Endothelial cell of umbilical vein (primary cell): ENCODE measurements at regions not wholly inside any gene's neighbourhood (a gene's known extent, or its start where the extent isn't known, plus 50 kb on each side); places are given as distances from the start of the nearest gene placed in this dataset.

Experiments
- BruUV-seq: library from RNA; stranded (reverse); fragments of 400-500 nt; replicated peaks from 2 replicates; lab custom pipeline; 2021; lab: Mats Ljungman, UMichigan
- CTCF ChIA-PET: fragments of 300-600, 350-600 bp; sonication (Branson Sonifier 250); formaldehyde crosslinking; loops from one replicate; lab custom pipeline; 2021; ENCODE audit warnings: antibody characterized with exemption, inconsistent platforms; lab: Charles Lee
- POLR2A ChIA-PET: fragments of 300-600, 350-600 bp; sonication (Branson Sonifier 250); formaldehyde crosslinking; loops from one replicate; lab custom pipeline; 2021; ENCODE audit warnings: antibody characterized with exemption, inconsistent platforms; lab: Charles Lee
- DNase-seq: peaks from one replicate; pipeline ENCODE4 v3.0.0-alpha.2; 2011; ENCODE audit warnings: low read depth, low spot score
- FAIRE-seq: peaks from 2 replicates; lab custom pipeline; 2011; peaks lifted over from hg19 to GRCh38; lab: Jason Lieb, UNC
- H2AFZ ChIP-seq: 2 replicates; pipeline ENCODE4 v1.6.0; 2012; ENCODE audit warnings: low read depth, low read length, control low read depth, inconsistent platforms
- H3K27ac ChIP-seq: 2 replicates; pipeline ENCODE4 v1.5.1; 2011; ENCODE audit warnings: low read depth, mild to moderate bottlenecking, control low read depth, low read length, moderate library complexity; ENCODE audit not compliant: insufficient read depth
- H3K27me3 ChIP-seq, 2 experiments: 2 replicates each; pipeline versions ENCODE4 v1.6.0 to v1.6.1; 2011; ENCODE audit warnings: low read length in 2 of 2, mixed read lengths in 1 of 2; ENCODE audit not compliant: control insufficient read depth in 2 of 2, insufficient read depth in 2 of 2
- H3K36me3 ChIP-seq, 2 experiments: 2 replicates in 1 of 2; 3 replicates in 1 of 2; pipeline ENCODE4 v1.5.1; 2011; ENCODE audit warnings: low read length in 2 of 2, mild to moderate bottlenecking in 1 of 2, moderate library complexity in 1 of 2; ENCODE audit not compliant: control insufficient read depth in 2 of 2, insufficient read depth in 2 of 2; ENCODE audit errors: extremely low read depth in 1 of 2
- H3K4me1 ChIP-seq: 3 replicates; pipeline ENCODE4 v1.5.1; 2011; ENCODE audit warnings: mild to moderate bottlenecking, low read length; ENCODE audit not compliant: control insufficient read depth, insufficient read depth; ENCODE audit errors: extremely low read depth
- H3K4me2 ChIP-seq: 2 replicates; pipeline ENCODE4 v1.6.1; 2011; ENCODE audit warnings: low read length, control low read depth, mixed read lengths; ENCODE audit not compliant: insufficient read depth
- H3K4me3 ChIP-seq, 3 experiments: fragments of 200-600 bp in 1 of 3; sonication (generic), shearing (Covaris generic) in 1 of 3; replicated peaks in 1 of 3; 2 replicates each; pipeline ENCODE4 v1.5.1; 2011 to 2016; ENCODE audit warnings: control low read depth in 3 of 3, low read length in 3 of 3, mild to moderate bottlenecking in 2 of 3, inconsistent platforms in 1 of 3, low read depth in 1 of 3, moderate library complexity in 1 of 3; ENCODE audit not compliant: insufficient read depth in 1 of 3
- H3K79me2 ChIP-seq: 2 replicates; pipeline ENCODE4 v1.6.0; 2012; ENCODE audit warnings: low read length, inconsistent platforms; ENCODE audit not compliant: control insufficient read depth, insufficient read depth
- H3K9ac ChIP-seq: replicated peaks from 2 replicates; pipeline ENCODE3; 2011; ENCODE audit warnings: low read length, control low read depth; ENCODE audit not compliant: insufficient read depth; ENCODE audit errors: extremely low read depth
- H3K9me1 ChIP-seq: replicated peaks from 3 replicates; pipeline ENCODE4 v1.6.0; 2011; ENCODE audit warnings: mild to moderate bottlenecking, low read length; ENCODE audit not compliant: control insufficient read depth, insufficient read depth; ENCODE audit errors: extremely low read depth
- H3K9me3 ChIP-seq: replicated peaks from 2 replicates; pipeline ENCODE4 v1.5.1; 2012; ENCODE audit warnings: low read length, inconsistent platforms; ENCODE audit not compliant: control insufficient read depth, insufficient read depth
- H4K20me1 ChIP-seq: replicated peaks from 2 replicates; pipeline ENCODE3; 2011; ENCODE audit warnings: mild to moderate bottlenecking, low read length; ENCODE audit not compliant: control insufficient read depth, insufficient read depth; ENCODE audit errors: extremely low read depth
- CTCF ChIP-seq, 2 donors: IDR thresholded peaks; 1 replicate in 1 of 2; 2 replicates in 1 of 2; pipeline ENCODE4 v1.5.1; 2011; ENCODE audit warnings: low read length in 2 of 2, mild to moderate bottlenecking in 2 of 2, moderate library complexity in 2 of 2, control low read depth in 1 of 2, inconsistent platforms in 1 of 2, low read depth in 1 of 2; ENCODE audit not compliant: insufficient read depth in 1 of 2; ENCODE audit errors: extremely low read depth in 1 of 2
- EZH2 ChIP-seq: IDR thresholded peaks from 2 replicates; pipeline ENCODE4 v1.6.1; 2012; ENCODE audit warnings: borderline replicate concordance, low read depth, mild to moderate bottlenecking, moderate library complexity, low read length, inconsistent platforms; ENCODE audit not compliant: severe bottlenecking
- FOS ChIP-seq: IDR thresholded peaks from 2 replicates; pipeline ENCODE4 v1.6.1; 2011; ENCODE audit warnings: mild to moderate bottlenecking, low read length, moderate library complexity, borderline replicate concordance; ENCODE audit not compliant: insufficient read depth
- GATA2 ChIP-seq: IDR thresholded peaks from 2 replicates; pipeline ENCODE4 v1.7.0; 2011; ENCODE audit warnings: low read depth, mild to moderate bottlenecking, moderate library complexity, mixed read lengths, low read length; ENCODE audit not compliant: insufficient read length, insufficient read depth
- JUN ChIP-seq: IDR thresholded peaks from 2 replicates; pipeline ENCODE4 v1.6.1; 2011; ENCODE audit warnings: borderline replicate concordance, low read depth; ENCODE audit not compliant: insufficient read length, insufficient read depth
- MYC ChIP-seq: IDR thresholded peaks from one replicate; pipeline ENCODE4 v1.6.1; 2011; ENCODE audit warnings: mild to moderate bottlenecking, low read depth, low read length
- POLR2A ChIP-seq: IDR thresholded peaks from 2 replicates; pipeline ENCODE4 v1.6.1; 2012; ENCODE audit warnings: low read depth, mild to moderate bottlenecking, control low read depth, low read length
- POLR2AphosphoS5 ChIP-seq: IDR thresholded peaks from 2 replicates; pipeline ENCODE4 v1.6.1; 2012; ENCODE audit warnings: low read depth, mild to moderate bottlenecking, control low read depth, low read length, moderate library complexity; ENCODE audit not compliant: insufficient read depth
- dilution Hi-C: fragments of 300-500 bp; cut with MboI; formaldehyde crosslinking; loops from one replicate; pipeline ENCODE4 v1.15.0; 2019; ENCODE audit warnings: low sequenced_read_pairs; ENCODE audit not compliant: extremely low pct_ligation_motif_present
- intact Hi-C: fragments of 100-400 bp; cut with micrococcal nuclease; formaldehyde crosslinking; loops from one replicate; pipeline ENCODE4 v1.10.0; 2022
- TF ChIP-seq, protein P1 (sequence below): IDR thresholded peaks from 2 replicates; pipeline ENCODE4 v1.6.1; 2011; ENCODE audit not compliant: insufficient read depth, insufficient read length

DNA sequence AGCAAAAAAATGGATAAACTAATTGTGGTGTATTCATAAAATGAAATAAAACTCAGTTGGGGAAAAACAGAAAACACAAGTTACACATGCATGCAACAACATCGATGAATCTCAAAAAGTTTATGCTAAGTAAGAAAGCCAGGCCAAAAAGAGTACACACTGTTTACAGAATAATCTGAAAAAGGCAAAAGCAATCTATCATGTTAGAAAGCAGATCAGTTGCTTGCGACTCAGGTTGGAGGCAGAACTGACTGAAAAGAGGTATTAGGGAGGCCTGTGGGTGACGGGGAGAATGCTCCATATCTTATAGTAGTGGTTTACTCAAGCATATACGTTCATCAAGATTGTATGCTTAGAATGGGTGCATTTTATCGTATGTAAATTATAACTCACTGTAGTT, 119.2 kb downstream of the ARRDC3 start:
- no TSS peak for BruUV-seq
- dilution Hi-C loops = no loop called here

DNA sequence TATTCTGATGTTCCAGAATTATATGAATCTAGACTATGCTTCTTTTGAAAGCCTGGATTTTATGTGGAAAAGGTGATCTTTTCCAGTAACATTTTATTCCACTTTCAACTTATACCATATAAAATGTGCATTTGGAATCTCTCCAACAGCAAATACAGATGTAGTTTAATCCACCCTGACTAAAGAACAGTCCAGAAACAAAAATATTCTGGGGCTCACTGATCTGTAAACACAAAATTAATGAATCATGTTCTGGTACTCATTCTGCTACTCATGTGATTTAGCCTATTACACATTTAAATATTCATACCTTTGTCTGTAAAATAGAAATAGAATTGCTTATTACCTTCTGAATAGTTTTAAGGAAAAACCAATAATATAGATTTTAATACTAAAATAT, 125.8 kb downstream of the ARRDC3 start:
- intact Hi-C loops = no loop called here
- POLR2A ChIA-PET = no interaction called here
- FAIRE-seq (no peak), DNase-seq (no peak)
- Histone ChIP-seq H3K4me2 (no peak overlapping the region), H4K20me1 (no peaks in the 10 kb centered on the region), H3K36me3 (no peaks in the 10 kb centered on the region), H3K4me3 (no peak overlapping the region), H3K9ac (no peak overlapping the region), H3K4me1 (no peaks in the 10 kb centered on the region), H2AFZ (no peak overlapping the region), H3K9me3 (no peaks in the 10 kb centered on the region), H3K27me3 (no peaks in the 10 kb centered on the region), H3K9me1 (no peaks in the 10 kb centered on the region), H3K27ac (no peak overlapping the region), H3K79me2 (no peaks in the 10 kb centered on the region)
- TF ChIP-seq GATA2 (no peak), CTCF (IDR thresholded peaks at IDR 0.05; ENCODE audit: extremely low read depth in 1 of 2, insufficient read depth in 1 of 2, low read depth in 1 of 2, low read length in 2 of 2) (no peak), MYC (no peak), POLR2A (no peak), JUN (no peak), FOS (no peak), EZH2 (no peak), POLR2AphosphoS5 (no peak)
- TF ChIP-seq, protein P1, sequence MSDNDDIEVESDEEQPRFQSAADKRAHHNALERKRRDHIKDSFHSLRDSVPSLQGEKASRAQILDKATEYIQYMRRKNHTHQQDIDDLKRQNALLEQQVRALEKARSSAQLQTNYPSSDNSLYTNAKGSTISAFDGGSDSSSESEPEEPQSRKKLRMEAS = no peak
- BruUV-seq = no TSS peak
- dilution Hi-C loops = no loop called here
- CTCF ChIA-PET = no interaction called here

More for the DNA sequence above, 119.2 kb downstream of the ARRDC3 start:
- H3K36me3 ChIP-seq = no peaks in the 10 kb centered on the region
- H3K79me2 ChIP-seq = no peaks in the 10 kb centered on the region
- peaks cover 10% of the 10 kb centered on the region for H3K4me1 ChIP-seq
- H2AFZ ChIP-seq = peak overlapping the region; percentile 48
- TF ChIP-seq, protein P1 = no peak
- no peak for TF ChIP-seq EZH2
- TF ChIP-seq FOS = no peak
- CTCF ChIA-PET = no interaction called here
- H3K9me1 ChIP-seq = no peaks in the 10 kb centered on the region
- intact Hi-C loops = no loop called here
- no peak overlapping the region for H3K27ac ChIP-seq
- H3K4me3 ChIP-seq = no peak overlapping the region
- no peaks in the 10 kb centered on the region for H3K9me3 ChIP-seq
- no peak for FAIRE-seq
- no peak overlapping the region for H3K9ac ChIP-seq
- H3K27me3 ChIP-seq = no peaks in the 10 kb centered on the region
- H3K4me2 ChIP-seq = no peak overlapping the region
- POLR2A ChIA-PET = no interaction called here
- no peaks in the 10 kb centered on the region for H4K20me1 ChIP-seq
- DNase-seq = no peak
